ENCODE measurements at regions not wholly inside any gene's neighbourhood (a gene's known extent, or its start where the extent isn't known, plus 50 kb on each side); places are given as distances from the start of the nearest gene placed in this dataset.

- no peak overlapping the region for H3K14ac ChIP-seq (replicated peaks; ENCODE audit: low read depth, low read length)
- H4K91ac ChIP-seq (ENCODE audit: insufficient read depth, low read depth, low read length) = no peak overlapping the region
- DNase-seq (no peak), ATAC-seq (ENCODE audit: low read depth) (no peak)
- H4K20me1 ChIP-seq (ENCODE audit: insufficient read depth, low read length) = peaks cover 3% of the 10 kb centered on the region; the same call in 1 of the 2 replicates
- no peak overlapping the region for H3K4me3 ChIP-seq (ENCODE audit: insufficient read depth, low read depth, low read length)
- no peak overlapping the region for H2BK15ac ChIP-seq (ENCODE audit: low read depth, low read length)
- H4K8ac ChIP-seq (ENCODE audit: low read depth in 2 of 2, low read length in 2 of 2) = no peak overlapping the region
- H2BK5ac ChIP-seq (ENCODE audit: low read depth, low read length, poor library complexity, severe bottlenecking) = no peak overlapping the region
- H3K4ac ChIP-seq (ENCODE audit: low read depth, low read length) = no peak overlapping the region
- H3K9ac ChIP-seq (ENCODE audit: low read depth, low read length) = no peak overlapping the region
- POLR2A ChIA-PET (ENCODE audit: unreplicated experiment) = no interaction called here
- peaks cover 0 to 3% of the 10 kb centered on the region in 2 experiments; a peak in 2 of 4 replicates for H3K79me1 ChIP-seq (ENCODE audit: low read depth in 1 of 2, low read length in 2 of 2)
- in situ Hi-C loops (cut with MboI; ENCODE audit: low sequenced_read_pairs) = no loop called here
- no TSS peak for BruUV-seq (replicated peaks)
- no peak overlapping the region for H2AFZ ChIP-seq (replicated peaks; ENCODE audit: low read length, poor library complexity)
- no peak overlapping the region for H3K27ac ChIP-seq (ENCODE audit: insufficient read depth, low read length)
- H4K5ac ChIP-seq (ENCODE audit: low read depth, low read length) = no peak overlapping the region
- H3K4me1 ChIP-seq (ENCODE audit: control insufficient read depth, insufficient read depth, low read length) = no peaks in the 10 kb centered on the region
- dilution Hi-C loops (cut with HindIII; ENCODE audit: low sequenced_read_pairs, unreplicated experiment) = no loop called here
- CTCF ChIA-PET = no interaction called here
- H3K27me3 ChIP-seq (ENCODE audit: control insufficient read depth, insufficient read depth, low read length) = no peaks in the 10 kb centered on the region
- WGBS, 2 experiments (ENCODE audit: extremely low coverage in 2 of 2, insufficient read length in 1 of 2) = no CpG with 5 or more reads among the region's 2 CpGs
- TF ChIP-seq NFE2L2 (IDR thresholded peaks at IDR 0.05; ENCODE audit: low read depth, low read length) (no peak), BHLHE40 (IDR thresholded peaks at IDR 0.05; ENCODE audit: low read depth, low read length) (no peak), CEBPB (IDR thresholded peaks at IDR 0.05; ENCODE audit: low read depth, low read length) (no peak), CHD1 (IDR thresholded peaks at IDR 0.05; ENCODE audit: low read depth, low read length) (no peak), RAD21 (IDR thresholded peaks at IDR 0.05; ENCODE audit: low read length) (no peak), USF2 (IDR thresholded peaks at IDR 0.05; ENCODE audit: low read depth, low read length) (no peak), SMC3 (IDR thresholded peaks at IDR 0.05; ENCODE audit: low read depth, low read length) (no peak), CTCF (conservative IDR thresholded peaks at IDR 0.05; ENCODE audit: low read depth, low read length) (no peak), MAFK (IDR thresholded peaks at IDR 0.05; ENCODE audit: low read depth, low read length) (no peak)
- intact Hi-C loops (cut with micrococcal nuclease) = no loop called here
- no peak overlapping the region for H2AK5ac ChIP-seq (ENCODE audit: low read depth, low read length)
- H2AK9ac ChIP-seq (replicated peaks; ENCODE audit: low read depth, low read length, poor library complexity) = no peak overlapping the region
- H2BK120ac ChIP-seq (ENCODE audit: low read depth, low read length) = no peak overlapping the region
- no peaks in the 10 kb centered on the region for H3K9me3 ChIP-seq (ENCODE audit: control insufficient read depth, insufficient read depth, low read length)
- H3K36me3 ChIP-seq (ENCODE audit: control insufficient read depth, insufficient read depth, low read length) = peaks cover 17% of the 10 kb centered on the region
- H3K9me1 ChIP-seq (ENCODE audit: insufficient read depth, low read length) = peaks cover 4% of the 10 kb centered on the region
- H3K18ac ChIP-seq (ENCODE audit: low read depth, low read length) = no peak overlapping the region
- no peak overlapping the region for H2BK20ac ChIP-seq (ENCODE audit: low read depth, low read length)
- H3K56ac ChIP-seq (ENCODE audit: extremely low read depth, insufficient read depth, low read length) = no peak overlapping the region
- H3K23ac ChIP-seq (ENCODE audit: low read depth, low read length) = no peak overlapping the region
- no peak overlapping the region for H3K4me2 ChIP-seq (ENCODE audit: low read depth, low read length)
Measured at GRCh38 chr22:22316589-22316988, 72.0 kb downstream of the VPREB1 start.

All from IMR-90 (cell line).